Hepatocyte (in vitro differentiated cells): ENCODE measurements at regions not wholly inside any gene's neighbourhood (a gene's known extent, or its start where the extent isn't known, plus 50 kb on each side); places are given as distances from the start of the nearest gene placed in this dataset.

Experiments used
- DNase-seq: peaks from one replicate; pipeline ENCODE4 v3.0.0-alpha.2; 2016; ENCODE audit warnings: low spot score
- H2AFZ ChIP-seq: fragments of 200-600 bp; sonication (generic); 2 replicates; pipeline ENCODE4 v1.6.0; 2016; ENCODE audit warnings: antibody characterized with exemption, mild to moderate bottlenecking
- H3K27ac ChIP-seq: fragments of 200-600 bp; sonication (generic); 2 replicates; pipeline ENCODE4 v1.5.1; 2016; ENCODE audit warnings: mild to moderate bottlenecking
- H3K27me3 ChIP-seq: fragments of 200-600 bp; sonication (generic); 2 replicates; pipeline ENCODE4 v1.6.1; 2016
- H3K36me3 ChIP-seq: fragments of 200-600 bp; sonication (generic); replicated peaks from 2 replicates; pipeline ENCODE4 v1.5.1; 2016; ENCODE audit warnings: low read depth; ENCODE audit not compliant: insufficient read depth
- H3K4me1 ChIP-seq: fragments of 200-600 bp; sonication (generic); 2 replicates; pipeline ENCODE4 v1.5.1; 2016; ENCODE audit warnings: mild to moderate bottlenecking, moderate library complexity; ENCODE audit not compliant: insufficient read depth
- H3K4me2 ChIP-seq: fragments of 200-600 bp; sonication (generic); 2 replicates; pipeline ENCODE4 v1.6.0; 2016
- H3K4me3 ChIP-seq: fragments of 200-600 bp; sonication (generic); 2 replicates; pipeline ENCODE4 v1.5.1; 2016; ENCODE audit warnings: mild to moderate bottlenecking
- H3K79me2 ChIP-seq: fragments of 200-600 bp; sonication (generic); 2 replicates; pipeline ENCODE4 v1.6.0; 2017; ENCODE audit warnings: mild to moderate bottlenecking
- H3K9me2 ChIP-seq: fragments of 200-600 bp; sonication (generic); replicated peaks from 2 replicates; pipeline ENCODE4 v1.6.0; 2017; ENCODE audit warnings: mild to moderate bottlenecking; ENCODE audit not compliant: insufficient read depth
- H3K9me3 ChIP-seq: fragments of 200-600 bp; sonication (generic); 2 replicates; pipeline ENCODE4 v1.5.1; 2016; ENCODE audit warnings: low read depth, mild to moderate bottlenecking
- H4K20me1 ChIP-seq: fragments of 200-600 bp; sonication (generic); 2 replicates; pipeline ENCODE4 v1.6.0; 2016; ENCODE audit warnings: mild to moderate bottlenecking; ENCODE audit not compliant: insufficient read depth, poor library complexity, severe bottlenecking
- CTCF ChIP-seq: fragments of 200-600 bp; sonication (generic); IDR thresholded peaks from 2 replicates; pipeline ENCODE4 v1.5.1; 2016; ENCODE audit warnings: antibody characterized with exemption, mild to moderate bottlenecking; ENCODE audit not compliant: poor library complexity
- EZH2 ChIP-seq: fragments of 200-600 bp; sonication (generic); IDR thresholded peaks from 2 replicates; pipeline ENCODE4 v1.6.1; 2016; ENCODE audit warnings: antibody characterized with exemption, mild to moderate bottlenecking, borderline replicate concordance
- EZH2phosphoT487 ChIP-seq: fragments of 200-600 bp; sonication (generic); IDR thresholded peaks from one replicate; pipeline ENCODE4 v1.6.1; 2018; ENCODE audit warnings: antibody characterized with exemption, mild to moderate bottlenecking, low read depth, moderate library complexity; ENCODE audit not compliant: unreplicated experiment, severe bottlenecking
- WGBS: methylation state at CpG from one replicate; pipeline ENCODE4 v1.1.6; 2016; ENCODE audit warnings: low lambda C conversion rate; ENCODE audit errors: missing lambda C conversion rate; 5-methylcytosine and 5-hydroxymethylcytosine counted together

GRCh38 chr11:71364806-71365205 lies 83.4 kb downstream of the DHCR7 start:
- TF ChIP-seq CTCF (no peak), EZH2 (no peak), EZH2phosphoT487 (no peak)
- Histone ChIP-seq H2AFZ (no peak overlapping the region), H3K36me3 (no peaks in the 10 kb centered on the region), H3K27me3 (no peaks in the 10 kb centered on the region), H3K79me2 (no peaks in the 10 kb centered on the region), H3K9me3 (no peaks in the 10 kb centered on the region), H3K4me1 (no peaks in the 10 kb centered on the region), H3K9me2 (no peaks in the 10 kb centered on the region), H3K4me2 (no peak overlapping the region), H4K20me1 (no peaks in the 10 kb centered on the region), H3K27ac (no peak overlapping the region), H3K4me3 (no peak overlapping the region)
- WGBS = 87% methylated on average over 5 of the region's 5 CpGs
- DNase-seq = no peak

- WGBS = 76% methylated on average over 4 of the region's 4 CpGs
- Histone ChIP-seq H2AFZ (no peak overlapping the region), H3K27me3 (no peaks in the 10 kb centered on the region), H3K9me2 (no peaks in the 10 kb centered on the region), H3K27ac (no peak overlapping the region), H3K4me1 (no peaks in the 10 kb centered on the region), H4K20me1 (no peaks in the 10 kb centered on the region), H3K4me3 (no peak overlapping the region), H3K4me2 (no peak overlapping the region), H3K79me2 (no peaks in the 10 kb centered on the region), H3K36me3 (no peaks in the 10 kb centered on the region), H3K9me3 (no peaks in the 10 kb centered on the region)
- TF ChIP-seq EZH2phosphoT487 = no peak
- no peak for TF ChIP-seq CTCF
- TF ChIP-seq EZH2 = no peak
- no peak for DNase-seq
Observed at GRCh38 chr11:71364176-71364671, 84.0 kb downstream of the DHCR7 start.

GRCh38 chr11:71363721-71364120 lies 84.5 kb downstream of the DHCR7 start:
- WGBS = 84% methylated on average over 4 of the region's 4 CpGs
- no peak overlapping the region for H3K4me3 ChIP-seq
- no peak for TF ChIP-seq EZH2
- TF ChIP-seq EZH2phosphoT487 = no peak
- TF ChIP-seq CTCF = no peak
- DNase-seq = no peak
- H2AFZ ChIP-seq = no peak overlapping the region
- no peaks in the 10 kb centered on the region for H3K36me3 ChIP-seq
- no peak overlapping the region for H3K4me2 ChIP-seq
- H3K4me1 ChIP-seq = no peaks in the 10 kb centered on the region
- H4K20me1 ChIP-seq = no peaks in the 10 kb centered on the region
- H3K79me2 ChIP-seq = no peaks in the 10 kb centered on the region
- no peak overlapping the region for H3K27ac ChIP-seq
- no peaks in the 10 kb centered on the region for H3K9me3 ChIP-seq
- no peaks in the 10 kb centered on the region for H3K27me3 ChIP-seq
- H3K9me2 ChIP-seq = no peaks in the 10 kb centered on the region
